HepG2 (cell line): ENCODE measurements at regions not wholly inside any gene's neighbourhood (a gene's known extent, or its start where the extent isn't known, plus 50 kb on each side); places are given as distances from the start of the nearest gene placed in this dataset.
"Not testable (repeated sequence)": the region's sequence is repeated elsewhere in the genome, so short reads cannot be mapped to it uniquely, and the experiment has no call there.

Experiments used
- CBX5 ChIP-seq: sonication (generic); formaldehyde crosslinking; IDR thresholded peaks from 2 replicates; pipeline ENCODE4 v1.4.0; 2020; ENCODE audit warnings: missing genetic modification reagents, borderline replicate concordance
- EHMT2 ChIP-seq: fragments of 200-600 bp; sonication (generic); IDR thresholded peaks from 2 replicates; pipeline ENCODE4 v1.7.0; 2017; ENCODE audit warnings: antibody characterized with exemption, low read depth, low read length, borderline replicate concordance
- KAT7 ChIP-seq: IDR thresholded peaks from 2 replicates; pipeline ENCODE4 v1.6.1; 2018; ENCODE audit warnings: borderline replicate concordance, missing compliant biosample characterization
- MXD4 ChIP-seq: IDR thresholded peaks from 2 replicates; pipeline ENCODE4 v1.6.1; 2016; ENCODE audit warnings: mild to moderate bottlenecking, missing biosample characterization, missing genetic modification reagents
- POLR2AphosphoS2 ChIP-seq: IDR thresholded peaks from 2 replicates; pipeline ENCODE4 v1.6.1; 2011; ENCODE audit warnings: low read depth, low read length, improper control_type of control experiment
- TAF1 ChIP-seq: sonication (generic); formaldehyde crosslinking; IDR thresholded peaks from 2 replicates; pipeline ENCODE4 v1.4.0; 2020; ENCODE audit warnings: missing genetic modification reagents
- TARDBP ChIP-seq: sonication (generic); formaldehyde crosslinking; IDR thresholded peaks from 2 replicates; pipeline ENCODE4 v1.8.0; 2022; ENCODE audit warnings: mild to moderate bottlenecking, missing genetic modification reagents
- TSC22D2 ChIP-seq: sonication (generic); formaldehyde crosslinking; IDR thresholded peaks from 2 replicates; pipeline ENCODE4 v1.5.1; 2020; ENCODE audit warnings: missing genetic modification reagents, mild to moderate bottlenecking, borderline replicate concordance
- ZNF569 ChIP-seq: sonication (generic); formaldehyde crosslinking; IDR thresholded peaks from 2 replicates; pipeline ENCODE4 v1.5.0; 2020; ENCODE audit warnings: mild to moderate bottlenecking, missing genetic modification reagents, moderate library complexity, borderline replicate concordance
- TF ChIP-seq, protein P1 (sequence below): sonication (generic); formaldehyde crosslinking; IDR thresholded peaks from 2 replicates; pipeline ENCODE4 v1.8.1; 2022; ENCODE audit warnings: low read depth, mild to moderate bottlenecking, missing genetic modification reagents
- TF ChIP-seq, protein P2 (sequence below), 2 experiments: IDR thresholded peaks; 2 replicates each; pipeline ENCODE4 v1.6.1; 2011 to 2012; ENCODE audit warnings: low read length in 2 of 2, borderline replicate concordance in 1 of 2, low read depth in 1 of 2, mild to moderate bottlenecking in 1 of 2, moderate library complexity in 1 of 2
- TF ChIP-seq, protein P3 (sequence below): IDR thresholded peaks from 2 replicates; pipeline ENCODE4 v1.6.1; 2016; ENCODE audit warnings: mild to moderate bottlenecking
- TF ChIP-seq, protein P4 (sequence below): sonication (generic); formaldehyde crosslinking; IDR thresholded peaks from 2 replicates; pipeline ENCODE4 v1.8.1; 2022; ENCODE audit warnings: mild to moderate bottlenecking, missing genetic modification reagents

DNA sequence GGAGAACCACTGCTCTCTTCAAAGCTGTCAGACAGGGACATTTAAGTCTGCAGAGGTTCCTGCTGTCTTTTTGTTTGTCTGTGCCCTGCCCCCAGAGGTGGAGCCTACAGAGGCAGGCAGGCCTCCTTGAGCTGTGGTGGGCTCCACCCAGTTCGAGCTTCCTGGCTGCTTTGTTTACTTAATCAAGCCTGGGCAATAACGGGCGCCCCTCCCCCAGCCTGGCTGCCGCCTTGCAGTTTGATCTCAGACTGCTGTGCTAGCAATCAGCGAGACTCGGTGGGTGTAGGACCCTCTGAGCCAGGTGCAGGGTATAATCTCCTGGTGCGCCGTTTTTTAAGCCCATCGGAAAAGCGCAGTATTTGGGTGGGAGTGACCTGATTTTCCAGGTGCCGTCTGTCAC lies 64.5 kb upstream of the PTH start:
- not testable (repeated sequence) for TF ChIP-seq KAT7; ZNF569 (CRISPR knock-in tag); TSC22D2 (CRISPR knock-in tag); CBX5; TAF1 (CRISPR knock-in tag); POLR2AphosphoS2; TARDBP (CRISPR knock-in tag); EHMT2; MXD4 (CRISPR knock-in tag)
- TF ChIP-seq, protein P1, sequence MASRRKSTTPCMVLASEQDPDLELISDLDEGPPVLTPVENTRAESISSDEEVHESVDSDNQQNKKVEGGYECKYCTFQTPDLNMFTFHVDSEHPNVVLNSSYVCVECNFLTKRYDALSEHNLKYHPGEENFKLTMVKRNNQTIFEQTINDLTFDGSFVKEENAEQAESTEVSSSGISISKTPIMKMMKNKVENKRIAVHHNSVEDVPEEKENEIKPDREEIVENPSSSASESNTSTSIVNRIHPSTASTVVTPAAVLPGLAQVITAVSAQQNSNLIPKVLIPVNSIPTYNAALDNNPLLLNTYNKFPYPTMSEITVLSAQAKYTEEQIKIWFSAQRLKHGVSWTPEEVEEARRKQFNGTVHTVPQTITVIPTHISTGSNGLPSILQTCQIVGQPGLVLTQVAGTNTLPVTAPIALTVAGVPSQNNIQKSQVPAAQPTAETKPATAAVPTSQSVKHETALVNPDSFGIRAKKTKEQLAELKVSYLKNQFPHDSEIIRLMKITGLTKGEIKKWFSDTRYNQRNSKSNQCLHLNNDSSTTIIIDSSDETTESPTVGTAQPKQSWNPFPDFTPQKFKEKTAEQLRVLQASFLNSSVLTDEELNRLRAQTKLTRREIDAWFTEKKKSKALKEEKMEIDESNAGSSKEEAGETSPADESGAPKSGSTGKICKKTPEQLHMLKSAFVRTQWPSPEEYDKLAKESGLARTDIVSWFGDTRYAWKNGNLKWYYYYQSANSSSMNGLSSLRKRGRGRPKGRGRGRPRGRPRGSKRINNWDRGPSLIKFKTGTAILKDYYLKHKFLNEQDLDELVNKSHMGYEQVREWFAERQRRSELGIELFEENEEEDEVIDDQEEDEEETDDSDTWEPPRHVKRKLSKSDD, result not testable (repeated sequence)
- TF ChIP-seq, protein P2, sequence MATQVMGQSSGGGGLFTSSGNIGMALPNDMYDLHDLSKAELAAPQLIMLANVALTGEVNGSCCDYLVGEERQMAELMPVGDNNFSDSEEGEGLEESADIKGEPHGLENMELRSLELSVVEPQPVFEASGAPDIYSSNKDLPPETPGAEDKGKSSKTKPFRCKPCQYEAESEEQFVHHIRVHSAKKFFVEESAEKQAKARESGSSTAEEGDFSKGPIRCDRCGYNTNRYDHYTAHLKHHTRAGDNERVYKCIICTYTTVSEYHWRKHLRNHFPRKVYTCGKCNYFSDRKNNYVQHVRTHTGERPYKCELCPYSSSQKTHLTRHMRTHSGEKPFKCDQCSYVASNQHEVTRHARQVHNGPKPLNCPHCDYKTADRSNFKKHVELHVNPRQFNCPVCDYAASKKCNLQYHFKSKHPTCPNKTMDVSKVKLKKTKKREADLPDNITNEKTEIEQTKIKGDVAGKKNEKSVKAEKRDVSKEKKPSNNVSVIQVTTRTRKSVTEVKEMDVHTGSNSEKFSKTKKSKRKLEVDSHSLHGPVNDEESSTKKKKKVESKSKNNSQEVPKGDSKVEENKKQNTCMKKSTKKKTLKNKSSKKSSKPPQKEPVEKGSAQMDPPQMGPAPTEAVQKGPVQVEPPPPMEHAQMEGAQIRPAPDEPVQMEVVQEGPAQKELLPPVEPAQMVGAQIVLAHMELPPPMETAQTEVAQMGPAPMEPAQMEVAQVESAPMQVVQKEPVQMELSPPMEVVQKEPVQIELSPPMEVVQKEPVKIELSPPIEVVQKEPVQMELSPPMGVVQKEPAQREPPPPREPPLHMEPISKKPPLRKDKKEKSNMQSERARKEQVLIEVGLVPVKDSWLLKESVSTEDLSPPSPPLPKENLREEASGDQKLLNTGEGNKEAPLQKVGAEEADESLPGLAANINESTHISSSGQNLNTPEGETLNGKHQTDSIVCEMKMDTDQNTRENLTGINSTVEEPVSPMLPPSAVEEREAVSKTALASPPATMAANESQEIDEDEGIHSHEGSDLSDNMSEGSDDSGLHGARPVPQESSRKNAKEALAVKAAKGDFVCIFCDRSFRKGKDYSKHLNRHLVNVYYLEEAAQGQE (IDR thresholded peaks at IDR 0.05; ENCODE audit: borderline replicate concordance in 1 of 2, low read depth in 1 of 2, low read length in 2 of 2), result not testable (repeated sequence)
- TF ChIP-seq, protein P3, sequence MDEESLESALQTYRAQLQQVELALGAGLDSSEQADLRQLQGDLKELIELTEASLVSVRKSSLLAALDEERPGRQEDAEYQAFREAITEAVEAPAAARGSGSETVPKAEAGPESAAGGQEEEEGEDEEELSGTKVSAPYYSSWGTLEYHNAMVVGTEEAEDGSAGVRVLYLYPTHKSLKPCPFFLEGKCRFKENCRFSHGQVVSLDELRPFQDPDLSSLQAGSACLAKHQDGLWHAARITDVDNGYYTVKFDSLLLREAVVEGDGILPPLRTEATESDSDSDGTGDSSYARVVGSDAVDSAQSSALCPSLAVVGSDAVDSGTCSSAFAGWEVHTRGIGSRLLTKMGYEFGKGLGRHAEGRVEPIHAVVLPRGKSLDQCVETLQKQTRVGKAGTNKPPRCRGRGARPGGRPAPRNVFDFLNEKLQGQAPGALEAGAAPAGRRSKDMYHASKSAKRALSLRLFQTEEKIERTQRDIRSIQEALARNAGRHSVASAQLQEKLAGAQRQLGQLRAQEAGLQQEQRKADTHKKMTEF, result not testable (repeated sequence)
- TF ChIP-seq, protein P4, sequence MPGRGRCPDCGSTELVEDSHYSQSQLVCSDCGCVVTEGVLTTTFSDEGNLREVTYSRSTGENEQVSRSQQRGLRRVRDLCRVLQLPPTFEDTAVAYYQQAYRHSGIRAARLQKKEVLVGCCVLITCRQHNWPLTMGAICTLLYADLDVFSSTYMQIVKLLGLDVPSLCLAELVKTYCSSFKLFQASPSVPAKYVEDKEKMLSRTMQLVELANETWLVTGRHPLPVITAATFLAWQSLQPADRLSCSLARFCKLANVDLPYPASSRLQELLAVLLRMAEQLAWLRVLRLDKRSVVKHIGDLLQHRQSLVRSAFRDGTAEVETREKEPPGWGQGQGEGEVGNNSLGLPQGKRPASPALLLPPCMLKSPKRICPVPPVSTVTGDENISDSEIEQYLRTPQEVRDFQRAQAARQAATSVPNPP (CRISPR knock-in tag), result not testable (repeated sequence)
